Panc1 (cell line): ENCODE measurements at regions not wholly inside any gene's neighbourhood (a gene's known extent, or its start where the extent isn't known, plus 50 kb on each side); places are given as distances from the start of the nearest gene placed in this dataset.

Experiments
- ATAC-seq: fragments of 200-7000 bp; cut with Tn5 transposase; 2 replicates; pipeline ENCODE4 v1.9.1; 2020; ENCODE audit warnings: mild to moderate bottlenecking, moderate library complexity
- BruUV-seq: library from RNA; stranded (reverse); fragments of 400-500 nt; replicated peaks from 2 replicates; lab custom pipeline; 2021; lab: Mats Ljungman, UMichigan
- CTCF ChIA-PET: fragments of 300-600 bp; sonication (Branson Sonifier 250); formaldehyde crosslinking; loops from one replicate; lab custom pipeline; 2022; ENCODE audit warnings: antibody characterized with exemption; lab: Charles Lee
- POLR2A ChIA-PET: fragments of 300-600 bp; sonication (Branson Sonifier 250); formaldehyde crosslinking; loops from one replicate; lab custom pipeline; 2022; ENCODE audit warnings: antibody characterized with exemption; lab: Charles Lee
- DNase-seq: peaks from one replicate; pipeline ENCODE4 v3.0.0-alpha.2; 2010; ENCODE audit warnings: low read depth, low spot score
- H3K27ac ChIP-seq: 2 replicates; pipeline ENCODE4 v1.5.1; 2011; ENCODE audit warnings: mild to moderate bottlenecking, low read length, inconsistent platforms
- H3K27me3 ChIP-seq: fragments of 200-500 bp; sonication (Bioruptor generic); 2 replicates; pipeline ENCODE4 v1.6.0; 2014; ENCODE audit warnings: low read length, inconsistent platforms; ENCODE audit not compliant: control insufficient read depth, insufficient read depth
- H3K36me3 ChIP-seq: fragments of 200-500 bp; sonication (Bioruptor generic); 2 replicates; pipeline ENCODE4 v1.5.1; 2014; ENCODE audit warnings: inconsistent platforms, mild to moderate bottlenecking, low read length, moderate library complexity; ENCODE audit not compliant: control insufficient read depth, insufficient read depth
- H3K4me1 ChIP-seq: 2 replicates; pipeline ENCODE4 v1.5.1; 2011; ENCODE audit warnings: inconsistent platforms, mild to moderate bottlenecking, low read length, moderate library complexity; ENCODE audit not compliant: control insufficient read depth, insufficient read depth
- H3K4me3 ChIP-seq, 2 experiments: 2 replicates each; pipeline ENCODE4 v1.5.1; 2011 to 2012; ENCODE audit warnings: low read depth in 2 of 2, low read length in 2 of 2, mild to moderate bottlenecking in 2 of 2, inconsistent platforms in 1 of 2, moderate library complexity in 1 of 2
- H3K9me3 ChIP-seq: fragments of 200-500 bp; sonication (Bioruptor generic); 2 replicates; pipeline ENCODE4 v1.5.1; 2014; ENCODE audit warnings: low read depth, mild to moderate bottlenecking, inconsistent platforms, low read length, moderate library complexity; ENCODE audit not compliant: control insufficient read depth, insufficient read depth
- POLR2AphosphoS5 ChIP-seq: IDR thresholded peaks from 2 replicates; pipeline ENCODE4 v1.6.1; 2012; ENCODE audit warnings: mild to moderate bottlenecking, low read depth, low read length, moderate library complexity
- SIN3A ChIP-seq: IDR thresholded peaks from 2 replicates; pipeline ENCODE4 v1.6.1; 2012; ENCODE audit warnings: low read depth, mild to moderate bottlenecking, low read length, moderate library complexity, borderline replicate concordance; ENCODE audit not compliant: insufficient read depth
- TCF7L2 ChIP-seq: IDR thresholded peaks from 2 replicates; pipeline ENCODE4 v1.6.1; 2011; ENCODE audit warnings: mild to moderate bottlenecking, low read depth, low read length, inconsistent platforms
- in situ Hi-C: cut with HindIII; loops from 2 replicates; pipeline ENCODE4 v1.10.0; 2016; ENCODE audit warnings: low sequenced_read_pairs, low pct_unique_long_range_greater_than_20kb
- intact Hi-C: fragments of 100-400 bp; cut with micrococcal nuclease; formaldehyde crosslinking; loops from one replicate; pipeline ENCODE4 v1.10.0; 2022; ENCODE audit not compliant: unreplicated experiment
- TF ChIP-seq, protein P1 (sequence below), 2 experiments: IDR thresholded peaks; 2 replicates each; pipeline ENCODE4 v1.6.1; 2011 to 2012; ENCODE audit warnings: low read depth in 2 of 2, control low read depth in 1 of 2, low read length in 1 of 2, mild to moderate bottlenecking in 1 of 2, moderate library complexity in 1 of 2; ENCODE audit not compliant: insufficient read depth in 1 of 2
- TF ChIP-seq, protein P2 (sequence below): fragments of 450-650 bp; IDR thresholded peaks from 2 replicates; pipeline ENCODE4 v1.5.1; 2017; ENCODE audit warnings: mild to moderate bottlenecking

DNA sequence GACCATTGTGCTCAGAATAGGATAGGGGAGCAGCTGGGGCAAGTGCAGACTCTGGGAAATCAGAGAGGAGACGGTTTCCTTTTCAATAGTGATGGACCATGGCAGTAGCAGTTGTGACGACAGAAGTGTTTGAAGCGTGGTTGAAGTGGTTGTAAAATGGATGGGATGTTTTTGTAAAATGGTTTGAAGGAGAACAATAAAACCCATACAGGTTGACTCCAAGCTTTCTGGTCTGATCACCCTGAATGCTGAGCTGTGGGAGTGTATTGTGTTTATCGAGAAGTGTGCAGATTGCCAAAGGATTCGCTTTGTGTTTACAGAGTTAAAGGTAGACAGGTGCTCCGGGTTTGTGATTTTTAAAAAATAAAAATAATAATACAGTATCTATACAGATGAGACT, 255.2 kb upstream of the SULF2 start:
- POLR2A ChIA-PET: interaction anchor here (0.6 kb wide), 1 partner anchor 365 kb away, joined by 3 read pairs; no protein-coding TSS in a partner anchor
- ATAC-seq (no peak), DNase-seq (no peak)
- Histone ChIP-seq H3K4me1 (no peaks in the 10 kb centered on the region), H3K27ac (no peak overlapping the region), H3K9me3 (no peaks in the 10 kb centered on the region), H3K27me3 (no peaks in the 10 kb centered on the region), H3K4me3 (no peak overlapping the region), H3K36me3 (no peaks in the 10 kb centered on the region)
- intact Hi-C loops (no loop called here), in situ Hi-C loops (no loop called here)
- CTCF ChIA-PET: no interaction called here
- no TSS peak for BruUV-seq
- TF ChIP-seq, protein P1, sequence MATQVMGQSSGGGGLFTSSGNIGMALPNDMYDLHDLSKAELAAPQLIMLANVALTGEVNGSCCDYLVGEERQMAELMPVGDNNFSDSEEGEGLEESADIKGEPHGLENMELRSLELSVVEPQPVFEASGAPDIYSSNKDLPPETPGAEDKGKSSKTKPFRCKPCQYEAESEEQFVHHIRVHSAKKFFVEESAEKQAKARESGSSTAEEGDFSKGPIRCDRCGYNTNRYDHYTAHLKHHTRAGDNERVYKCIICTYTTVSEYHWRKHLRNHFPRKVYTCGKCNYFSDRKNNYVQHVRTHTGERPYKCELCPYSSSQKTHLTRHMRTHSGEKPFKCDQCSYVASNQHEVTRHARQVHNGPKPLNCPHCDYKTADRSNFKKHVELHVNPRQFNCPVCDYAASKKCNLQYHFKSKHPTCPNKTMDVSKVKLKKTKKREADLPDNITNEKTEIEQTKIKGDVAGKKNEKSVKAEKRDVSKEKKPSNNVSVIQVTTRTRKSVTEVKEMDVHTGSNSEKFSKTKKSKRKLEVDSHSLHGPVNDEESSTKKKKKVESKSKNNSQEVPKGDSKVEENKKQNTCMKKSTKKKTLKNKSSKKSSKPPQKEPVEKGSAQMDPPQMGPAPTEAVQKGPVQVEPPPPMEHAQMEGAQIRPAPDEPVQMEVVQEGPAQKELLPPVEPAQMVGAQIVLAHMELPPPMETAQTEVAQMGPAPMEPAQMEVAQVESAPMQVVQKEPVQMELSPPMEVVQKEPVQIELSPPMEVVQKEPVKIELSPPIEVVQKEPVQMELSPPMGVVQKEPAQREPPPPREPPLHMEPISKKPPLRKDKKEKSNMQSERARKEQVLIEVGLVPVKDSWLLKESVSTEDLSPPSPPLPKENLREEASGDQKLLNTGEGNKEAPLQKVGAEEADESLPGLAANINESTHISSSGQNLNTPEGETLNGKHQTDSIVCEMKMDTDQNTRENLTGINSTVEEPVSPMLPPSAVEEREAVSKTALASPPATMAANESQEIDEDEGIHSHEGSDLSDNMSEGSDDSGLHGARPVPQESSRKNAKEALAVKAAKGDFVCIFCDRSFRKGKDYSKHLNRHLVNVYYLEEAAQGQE (IDR thresholded peaks at IDR 0.05; ENCODE audit: insufficient read depth in 1 of 2, low read depth in 2 of 2, low read length in 1 of 2): no peak
- TF ChIP-seq, protein P2, sequence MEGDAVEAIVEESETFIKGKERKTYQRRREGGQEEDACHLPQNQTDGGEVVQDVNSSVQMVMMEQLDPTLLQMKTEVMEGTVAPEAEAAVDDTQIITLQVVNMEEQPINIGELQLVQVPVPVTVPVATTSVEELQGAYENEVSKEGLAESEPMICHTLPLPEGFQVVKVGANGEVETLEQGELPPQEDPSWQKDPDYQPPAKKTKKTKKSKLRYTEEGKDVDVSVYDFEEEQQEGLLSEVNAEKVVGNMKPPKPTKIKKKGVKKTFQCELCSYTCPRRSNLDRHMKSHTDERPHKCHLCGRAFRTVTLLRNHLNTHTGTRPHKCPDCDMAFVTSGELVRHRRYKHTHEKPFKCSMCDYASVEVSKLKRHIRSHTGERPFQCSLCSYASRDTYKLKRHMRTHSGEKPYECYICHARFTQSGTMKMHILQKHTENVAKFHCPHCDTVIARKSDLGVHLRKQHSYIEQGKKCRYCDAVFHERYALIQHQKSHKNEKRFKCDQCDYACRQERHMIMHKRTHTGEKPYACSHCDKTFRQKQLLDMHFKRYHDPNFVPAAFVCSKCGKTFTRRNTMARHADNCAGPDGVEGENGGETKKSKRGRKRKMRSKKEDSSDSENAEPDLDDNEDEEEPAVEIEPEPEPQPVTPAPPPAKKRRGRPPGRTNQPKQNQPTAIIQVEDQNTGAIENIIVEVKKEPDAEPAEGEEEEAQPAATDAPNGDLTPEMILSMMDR: no peak
- no peak for TF ChIP-seq TCF7L2
- no peak for TF ChIP-seq SIN3A
- TF ChIP-seq POLR2AphosphoS5: no peak

DNA sequence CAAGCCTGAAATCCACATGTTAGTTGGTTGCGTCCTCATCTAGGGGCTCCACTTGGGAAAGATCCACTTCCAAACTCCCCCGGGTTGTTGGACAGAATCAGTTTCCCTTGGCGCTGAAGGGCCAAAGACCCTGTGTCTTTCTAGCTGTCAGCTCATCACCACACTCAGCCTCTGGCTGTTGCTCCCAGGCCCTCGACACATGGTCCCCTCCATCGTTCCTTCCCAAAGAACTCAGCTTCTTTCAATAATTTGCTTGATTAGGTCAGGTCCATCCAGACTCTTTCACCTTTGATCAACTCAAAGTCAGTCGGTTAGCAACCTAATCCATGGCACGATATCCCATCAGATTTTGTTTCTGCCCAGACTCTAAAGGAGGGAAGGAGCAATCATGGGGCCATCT, 254.8 kb upstream of the SULF2 start:
- in situ Hi-C loops: no loop called here
- BruUV-seq: no TSS peak
- POLR2A ChIA-PET: interaction anchor here (0.6 kb wide), 1 partner anchor 365 kb away, joined by 3 read pairs; no protein-coding TSS in a partner anchor

More for the DNA sequence above, 254.8 kb upstream of the SULF2 start:
- H3K36me3 ChIP-seq: no peaks in the 10 kb centered on the region
- H3K27me3 ChIP-seq: no peaks in the 10 kb centered on the region
- TF ChIP-seq, protein P1 (IDR thresholded peaks at IDR 0.05; ENCODE audit: insufficient read depth in 1 of 2, low read depth in 2 of 2, low read length in 1 of 2): no peak
- TF ChIP-seq TCF7L2 (no peak), POLR2AphosphoS5 (no peak), SIN3A (no peak)
- TF ChIP-seq, protein P2: no peak
- no peak overlapping the region for H3K27ac ChIP-seq
- no peak for ATAC-seq
- H3K4me3 ChIP-seq: no peak overlapping the region
- CTCF ChIA-PET: no interaction called here
- H3K9me3 ChIP-seq: no peaks in the 10 kb centered on the region
- DNase-seq: no peak
- intact Hi-C loops: no loop called here
- H3K4me1 ChIP-seq: no peaks in the 10 kb centered on the region
